ENCODE measurements at regions not wholly inside any gene's neighbourhood (a gene's known extent, or its start where the extent isn't known, plus 50 kb on each side); places are given as distances from the start of the nearest gene placed in this dataset.

GRCh38 chr17:36791150-36791941 lies 145.9 kb upstream of the LHX1 start:
- no peak for DNase-seq (ENCODE audit: low spot score)
- Histone ChIP-seq H3K9ac (no peak overlapping the region), H3F3A (ENCODE audit: low read depth) (peaks cover 13% of the 10 kb centered on the region), H2AFZ (replicated peaks) (no peak overlapping the region), H3K79me2 (ENCODE audit: low read depth) (no peaks in the 10 kb centered on the region), H3K9me3 (ENCODE audit: low read depth) (no peaks in the 10 kb centered on the region), H3K27me3 (peaks cover 9% of the 10 kb centered on the region), H4K20me1 (ENCODE audit: low read depth) (peaks cover 6% of the 10 kb centered on the region), H3K27ac (no peak overlapping the region), H3K4me2 (peak overlapping the region; percentile 35), H3K36me3 (no peaks in the 10 kb centered on the region), H3K4me3 (no peak overlapping the region), H3K4me1 (peaks cover 14% of the 10 kb centered on the region)
- Mint-ChIP-seq H3K9me3 (no peaks in the 10 kb centered on the region), H3K27ac (no peak overlapping the region), H3K36me3 (no peaks in the 10 kb centered on the region), H3K4me3 (no peak overlapping the region), H3K4me1 (peaks cover 13% of the 10 kb centered on the region), H3K27me3 (ENCODE audit: insufficient read depth, low read depth) (peaks cover 21% of the 10 kb centered on the region)
- no peak for TF ChIP-seq CTCF (IDR thresholded peaks at IDR 0.05)
- TF ChIP-seq EZH2 (IDR thresholded peaks at IDR 0.05), result no peak
- TF ChIP-seq EZH2phosphoT487 (IDR thresholded peaks at IDR 0.05), result no peak

- Histone ChIP-seq H3K36me3 (no peaks in the 10 kb centered on the region), H3K79me2 (ENCODE audit: low read depth) (no peaks in the 10 kb centered on the region), H3K4me3 (no peak overlapping the region), H3K4me1 (peaks cover 14% of the 10 kb centered on the region), H3K9ac (no peak overlapping the region), H2AFZ (replicated peaks) (no peak overlapping the region), H3K27me3 (peaks cover 9% of the 10 kb centered on the region), H3K27ac (no peak overlapping the region), H3K4me2 (peak overlapping the region; percentile 35), H3K9me3 (ENCODE audit: low read depth) (no peaks in the 10 kb centered on the region), H4K20me1 (ENCODE audit: low read depth) (peaks cover 6% of the 10 kb centered on the region), H3F3A (ENCODE audit: low read depth) (peaks cover 13% of the 10 kb centered on the region)
- no peak for TF ChIP-seq CTCF (IDR thresholded peaks at IDR 0.05)
- no peak for TF ChIP-seq EZH2phosphoT487 (IDR thresholded peaks at IDR 0.05)
- no peak for TF ChIP-seq EZH2 (IDR thresholded peaks at IDR 0.05)
- no peak overlapping the region for H3K4me3 Mint-ChIP-seq
- H3K9me3 Mint-ChIP-seq, result no peaks in the 10 kb centered on the region
- peaks cover 13% of the 10 kb centered on the region for H3K4me1 Mint-ChIP-seq
- no peak overlapping the region for H3K27ac Mint-ChIP-seq
- peaks cover 18% of the 10 kb centered on the region for H3K27me3 Mint-ChIP-seq (ENCODE audit: insufficient read depth, low read depth)
- no peak for DNase-seq (ENCODE audit: low spot score)
- H3K36me3 Mint-ChIP-seq, result no peaks in the 10 kb centered on the region
Observed at GRCh38 chr17:36791942-36792475, 145.3 kb upstream of the LHX1 start.

- H3K36me3 Mint-ChIP-seq, result no peaks in the 10 kb centered on the region
- H3K9ac ChIP-seq, result no peak overlapping the region
- no peaks in the 10 kb centered on the region for H3K9me3 Mint-ChIP-seq
- no peak overlapping the region for H2AFZ ChIP-seq (replicated peaks)
- H3K79me2 ChIP-seq (ENCODE audit: low read depth), result no peaks in the 10 kb centered on the region
- no peaks in the 10 kb centered on the region for H3K36me3 ChIP-seq
- peaks cover 9% of the 10 kb centered on the region for H3K27me3 ChIP-seq
- no peak overlapping the region for H3K4me3 Mint-ChIP-seq
- peaks cover 15% of the 10 kb centered on the region for H3K27me3 Mint-ChIP-seq (ENCODE audit: insufficient read depth, low read depth)
- peaks cover 14% of the 10 kb centered on the region for H3K4me1 ChIP-seq
- H3K27ac Mint-ChIP-seq, result no peak overlapping the region
- no peaks in the 10 kb centered on the region for H3K9me3 ChIP-seq (ENCODE audit: low read depth)
- no peak overlapping the region for H3K27ac ChIP-seq
- peaks cover 13% of the 10 kb centered on the region for H3F3A ChIP-seq (ENCODE audit: low read depth)
- peaks cover 13% of the 10 kb centered on the region for H3K4me1 Mint-ChIP-seq
- DNase-seq (ENCODE audit: low spot score), result no peak
- peaks cover 6% of the 10 kb centered on the region for H4K20me1 ChIP-seq (ENCODE audit: low read depth)
- TF ChIP-seq EZH2phosphoT487 (IDR thresholded peaks at IDR 0.05) (no peak), EZH2 (IDR thresholded peaks at IDR 0.05) (no peak), CTCF (IDR thresholded peaks at IDR 0.05) (no peak)
- H3K4me2 ChIP-seq, result no peak overlapping the region
- no peak overlapping the region for H3K4me3 ChIP-seq
Observed at GRCh38 chr17:36792849-36793248, 144.4 kb upstream of the LHX1 start.

Measured in neural progenitor cell (in vitro differentiated cells).